H1 (cell line): ENCODE measurements at regions not wholly inside any gene's neighbourhood (a gene's known extent, or its start where the extent isn't known, plus 50 kb on each side); places are given as distances from the start of the nearest gene placed in this dataset.

Experiments
- CTCF ChIA-PET: fragments of 300-600 bp; sonication (Branson Sonifier 250); formaldehyde crosslinking; loops from one replicate; lab custom pipeline; 2021; ENCODE audit not compliant: partially characterized antibody; lab: Charles Lee
- POLR2A ChIA-PET: fragments of 300-600 bp; sonication (Branson Sonifier 250); formaldehyde crosslinking; loops from one replicate; lab custom pipeline; 2021; ENCODE audit warnings: inconsistent platforms; ENCODE audit not compliant: partially characterized antibody; lab: Charles Lee
- DNase-seq, 2 experiments: peaks; one replicate each; pipeline versions ENCODE4 v3.0.0 to v3.0.0-alpha.2; 2010 to 2022; ENCODE audit warnings: low spot score in 2 of 2, low read depth in 1 of 2, mixed read lengths in 1 of 2
- FAIRE-seq: peaks from 2 replicates; lab custom pipeline; 2011; peaks lifted over from hg19 to GRCh38; lab: Jason Lieb, UNC
- H2AFZ ChIP-seq: 2 replicates; pipeline ENCODE4 v1.8.1; 2012; ENCODE audit warnings: low read length, inconsistent platforms
- H2AK5ac ChIP-seq: 2 replicates; pipeline ENCODE4 v1.6.1; 2013; ENCODE audit warnings: low read depth, low read length
- H2BK120ac ChIP-seq: replicated peaks from 2 replicates; pipeline ENCODE3; 2013; ENCODE audit warnings: low read depth, low read length, inconsistent platforms
- H2BK12ac ChIP-seq: 2 replicates; pipeline ENCODE4 v1.6.1; 2013; ENCODE audit warnings: low read depth, low read length
- H2BK15ac ChIP-seq: 2 replicates; pipeline ENCODE4 v1.6.1; 2013; ENCODE audit warnings: low read length
- H2BK20ac ChIP-seq: 2 replicates; pipeline ENCODE4 v1.6.1; 2013; ENCODE audit warnings: low read length
- H2BK5ac ChIP-seq: 2 replicates; pipeline ENCODE4 v1.6.1; 2013; ENCODE audit warnings: low read depth, low read length
- H3K14ac ChIP-seq: 2 replicates; pipeline ENCODE4 v1.6.1; 2013; ENCODE audit warnings: inconsistent platforms; ENCODE audit not compliant: insufficient read length
- H3K18ac ChIP-seq: 2 replicates; pipeline ENCODE4 v1.6.1; 2013; ENCODE audit warnings: low read length; ENCODE audit errors: extremely low read depth
- H3K23ac ChIP-seq: 2 replicates; pipeline ENCODE4 v1.6.1; 2013; ENCODE audit warnings: inconsistent platforms; ENCODE audit not compliant: insufficient read length
- H3K23me2 ChIP-seq: 2 replicates; pipeline ENCODE4 v1.6.1; 2013; ENCODE audit warnings: low read depth, low read length
- H3K27ac ChIP-seq: 2 replicates; pipeline ENCODE4 v1.6.1; 2011; ENCODE audit warnings: low read depth, low read length, inconsistent platforms
- H3K27me3 ChIP-seq, 4 experiments: replicated peaks in 1 of 4; 1 replicate in 1 of 4; 2 replicates in 3 of 4; pipeline versions ENCODE4 v1.6.1 to v1.8.1; 2011 to 2013; ENCODE audit warnings: low read length in 3 of 4, mild to moderate bottlenecking in 3 of 4, inconsistent platforms in 2 of 4, mixed read lengths in 2 of 4, moderate library complexity in 1 of 4; ENCODE audit not compliant: control insufficient read depth in 3 of 4, insufficient read depth in 3 of 4; ENCODE audit errors: extremely low read depth in 1 of 4
- H3K36me3 ChIP-seq, 4 experiments: 2 replicates each; pipeline versions ENCODE4 v1.6.1 to v1.8.1; 2011 to 2013; ENCODE audit warnings: mild to moderate bottlenecking in 4 of 4, low read length in 3 of 4, moderate library complexity in 2 of 4, control low read depth in 1 of 4, inconsistent platforms in 1 of 4; ENCODE audit not compliant: insufficient read depth in 4 of 4, control insufficient read depth in 2 of 4
- H3K4ac ChIP-seq: replicated peaks from 2 replicates; pipeline ENCODE3; 2013; ENCODE audit warnings: low read length, low read depth, mixed read lengths, inconsistent platforms; ENCODE audit not compliant: insufficient read length
- H3K4me1 ChIP-seq, 4 experiments: replicated peaks in 1 of 4; 1 replicate in 1 of 4; 2 replicates in 3 of 4; pipeline versions ENCODE4 v1.6.1 to v1.8.1; 2011 to 2013; ENCODE audit warnings: low read length in 3 of 4, inconsistent platforms in 2 of 4, mixed read lengths in 1 of 4; ENCODE audit not compliant: insufficient read depth in 4 of 4, control insufficient read depth in 3 of 4
- H3K4me2 ChIP-seq, 2 experiments: 2 replicates each; pipeline versions ENCODE4 v1.6.1 to v1.8.1; 2011 to 2013; ENCODE audit warnings: low read depth in 2 of 2, low read length in 2 of 2, control low read depth in 1 of 2, inconsistent platforms in 1 of 2, mild to moderate bottlenecking in 1 of 2; ENCODE audit not compliant: insufficient read depth in 1 of 2
- H3K4me3 ChIP-seq, 4 experiments: fragments of 200-600, 300-600 bp in 1 of 4; sonication (generic), shearing (Covaris generic), sonication (Bioruptor Twin) in 1 of 4; 2 replicates each; pipeline versions ENCODE4 v1.5.1 to v1.8.1; 2011 to 2016; ENCODE audit warnings: low read length in 4 of 4, low read depth in 3 of 4, control low read depth in 2 of 4, inconsistent platforms in 2 of 4, mild to moderate bottlenecking in 2 of 4, mixed read lengths in 1 of 4, moderate library complexity in 1 of 4; ENCODE audit not compliant: insufficient read depth in 2 of 4; ENCODE audit errors: extremely low read depth in 1 of 4
- H3K56ac ChIP-seq: replicated peaks from 2 replicates; pipeline ENCODE3; 2013; ENCODE audit warnings: low read depth, mild to moderate bottlenecking, mixed read lengths, low read length, inconsistent platforms; ENCODE audit not compliant: insufficient read length
- H3K79me1 ChIP-seq: 2 replicates; pipeline ENCODE4 v1.6.1; 2013; ENCODE audit warnings: low read depth, low read length, control low read depth
- H3K79me2 ChIP-seq, 2 experiments: 2 replicates each; pipeline versions ENCODE4 v1.6.1 to v1.8.1; 2012 to 2013; ENCODE audit warnings: low read length in 2 of 2, mild to moderate bottlenecking in 2 of 2, inconsistent platforms in 1 of 2; ENCODE audit not compliant: insufficient read depth in 2 of 2, control insufficient read depth in 1 of 2
- H3K9ac ChIP-seq, 4 experiments: replicated peaks in 1 of 4; 1 replicate in 1 of 4; 2 replicates in 3 of 4; pipeline versions ENCODE4 v1.6.1 to v1.8.1; 2011 to 2013; ENCODE audit warnings: low read depth in 3 of 4, low read length in 3 of 4, control low read depth in 2 of 4, mild to moderate bottlenecking in 2 of 4, moderate library complexity in 2 of 4, inconsistent platforms in 1 of 4; ENCODE audit errors: extremely low read depth in 1 of 4
- H3K9me3 ChIP-seq, 2 experiments: 2 replicates each; pipeline versions ENCODE4 v1.6.1 to v1.8.1; 2012 to 2013; ENCODE audit warnings: mild to moderate bottlenecking in 2 of 2, moderate library complexity in 2 of 2, control low read depth in 1 of 2, inconsistent platforms in 1 of 2, low read depth in 1 of 2, low read length in 1 of 2, mixed read lengths in 1 of 2; ENCODE audit not compliant: insufficient read depth in 2 of 2
- H4K20me1 ChIP-seq, 2 experiments: replicated peaks in 1 of 2; 2 replicates each; pipeline versions ENCODE3 to v1.8.1; 2011 to 2013; ENCODE audit warnings: inconsistent platforms in 2 of 2, low read length in 2 of 2, mild to moderate bottlenecking in 1 of 2; ENCODE audit not compliant: insufficient read depth in 2 of 2, control insufficient read depth in 1 of 2
- H4K5ac ChIP-seq: 2 replicates; pipeline ENCODE4 v1.6.1; 2013; ENCODE audit warnings: low read length, low read depth, mixed read lengths, inconsistent platforms; ENCODE audit not compliant: insufficient read length
- H4K8ac ChIP-seq: 2 replicates; pipeline ENCODE4 v1.8.0; 2013; ENCODE audit warnings: mild to moderate bottlenecking, moderate library complexity, low read length, inconsistent platforms; ENCODE audit not compliant: insufficient read depth; ENCODE audit errors: extremely low read depth
- H4K91ac ChIP-seq: replicated peaks from 2 replicates; pipeline ENCODE3; 2013; ENCODE audit warnings: low read length, mixed read lengths, inconsistent platforms; ENCODE audit not compliant: insufficient read length
- CEBPB ChIP-seq: IDR thresholded peaks from 2 replicates; pipeline ENCODE4 v1.6.1; 2012; ENCODE audit warnings: low read depth, low read length
- PHF8 ChIP-seq: fragments of 200-600 bp; sonication (generic); conservative IDR thresholded peaks from 2 replicates; pipeline ENCODE4 v1.7.1; 2012; ENCODE audit warnings: low read depth, mild to moderate bottlenecking, inconsistent platforms, low read length, moderate library complexity
- SRF ChIP-seq: IDR thresholded peaks from 2 replicates; pipeline ENCODE4 v1.6.1; 2011; ENCODE audit warnings: mild to moderate bottlenecking, low read depth, low read length, moderate library complexity
- WGBS, 2 experiments: shearing (Covaris generic) in 1 of 2; methylation state at CpG; one replicate each; pipeline versions ENCODE4 v1.1.6 to v1.1.7; 2013 to 2015; ENCODE audit warnings: low lambda C conversion rate in 2 of 2, mixed read lengths in 2 of 2, inconsistent platforms in 1 of 2, low coverage in 1 of 2, missing lambda C conversion rate in 1 of 2; ENCODE audit not compliant: insufficient replicate concordance in 2 of 2, insufficient coverage in 1 of 2, insufficient read length in 1 of 2; ENCODE audit errors: extremely low coverage in 1 of 2, missing lambda C conversion rate in 1 of 2; 5-methylcytosine and 5-hydroxymethylcytosine counted together

- no peaks in the 10 kb centered on the region for H3K23me2 ChIP-seq
- no peak overlapping the region for H3K4me3 ChIP-seq
- H3K56ac ChIP-seq, result no peak overlapping the region
- H2BK20ac ChIP-seq, result no peak overlapping the region
- H3K14ac ChIP-seq, result no peak overlapping the region
- CTCF ChIA-PET, result no interaction called here
- POLR2A ChIA-PET, result no interaction called here
- no peak overlapping the region for H3K27ac ChIP-seq
- no peak overlapping the region for H3K9ac ChIP-seq
- no peak overlapping the region for H3K18ac ChIP-seq
- H2BK12ac ChIP-seq, result no peak overlapping the region
- no peak overlapping the region for H3K23ac ChIP-seq
- no peak overlapping the region for H4K5ac ChIP-seq
- no peak overlapping the region for H2AFZ ChIP-seq
- no peaks in the 10 kb centered on the region for H3K79me2 ChIP-seq
- no peaks in the 10 kb centered on the region for H3K4me1 ChIP-seq
- no peaks in the 10 kb centered on the region for H3K36me3 ChIP-seq
- H2BK120ac ChIP-seq, result no peak overlapping the region
- no peak overlapping the region for H2BK15ac ChIP-seq
- no peaks in the 10 kb centered on the region; a peak in 1 of 4 replicates for H3K9me3 ChIP-seq
- no peaks in the 10 kb centered on the region for H3K27me3 ChIP-seq
- H4K8ac ChIP-seq, result no peak overlapping the region
- DNase-seq (no peak), FAIRE-seq (no peak)
- no peak overlapping the region for H3K4ac ChIP-seq
- no peak overlapping the region for H4K91ac ChIP-seq
- TF ChIP-seq CEBPB, result peak; percentile 21; the same call in 1 of the 2 replicates
- TF ChIP-seq PHF8, result no peak
- TF ChIP-seq SRF, result no peak
- no peaks in the 10 kb centered on the region for H4K20me1 ChIP-seq
- no peak overlapping the region for H2AK5ac ChIP-seq
- WGBS, 2 experiments, result 100% methylated on average over 1 of the region's 1 CpG; no CpG with 5 or more reads in 1 of the 2 experiments
- no peak overlapping the region for H2BK5ac ChIP-seq
- no peaks in the 10 kb centered on the region for H3K79me1 ChIP-seq
- no peak overlapping the region for H3K4me2 ChIP-seq
Observed at GRCh38 chr3:162183440-162183839, 686.8 kb downstream of the OTOL1 start.
